HCT116 (cell line): ENCODE measurements at regions not wholly inside any gene's neighbourhood (a gene's known extent, or its start where the extent isn't known, plus 50 kb on each side); places are given as distances from the start of the nearest gene placed in this dataset.

Experiments used
- POLR2A ChIP-seq: IDR thresholded peaks from 2 replicates; pipeline ENCODE4 v1.7.0; 2011; ENCODE audit warnings: borderline replicate concordance; ENCODE audit not compliant: insufficient read depth, insufficient read length; ENCODE audit errors: extremely low read depth
- POLR2AphosphoS5 ChIP-seq: IDR thresholded peaks from 2 replicates; pipeline ENCODE4 v1.6.1; 2011; ENCODE audit warnings: mild to moderate bottlenecking, low read depth, low read length, moderate library complexity

GRCh38 chr12:84294246-84294645 is 618.4 kb downstream of the SLC6A15 start:
- TF ChIP-seq POLR2AphosphoS5 (no peak), POLR2A (no peak)
